NCI-H748 (cell line): ENCODE measurements at regions not wholly inside any gene's neighbourhood (a gene's known extent, or its start where the extent isn't known, plus 50 kb on each side); places are given as distances from the start of the nearest gene placed in this dataset.

Experiments
- DNase-seq: peaks from one replicate; lab custom pipeline; 2025; ENCODE audit not compliant: unreplicated experiment; lab: John Stamatoyannopoulos, UW

DNA sequence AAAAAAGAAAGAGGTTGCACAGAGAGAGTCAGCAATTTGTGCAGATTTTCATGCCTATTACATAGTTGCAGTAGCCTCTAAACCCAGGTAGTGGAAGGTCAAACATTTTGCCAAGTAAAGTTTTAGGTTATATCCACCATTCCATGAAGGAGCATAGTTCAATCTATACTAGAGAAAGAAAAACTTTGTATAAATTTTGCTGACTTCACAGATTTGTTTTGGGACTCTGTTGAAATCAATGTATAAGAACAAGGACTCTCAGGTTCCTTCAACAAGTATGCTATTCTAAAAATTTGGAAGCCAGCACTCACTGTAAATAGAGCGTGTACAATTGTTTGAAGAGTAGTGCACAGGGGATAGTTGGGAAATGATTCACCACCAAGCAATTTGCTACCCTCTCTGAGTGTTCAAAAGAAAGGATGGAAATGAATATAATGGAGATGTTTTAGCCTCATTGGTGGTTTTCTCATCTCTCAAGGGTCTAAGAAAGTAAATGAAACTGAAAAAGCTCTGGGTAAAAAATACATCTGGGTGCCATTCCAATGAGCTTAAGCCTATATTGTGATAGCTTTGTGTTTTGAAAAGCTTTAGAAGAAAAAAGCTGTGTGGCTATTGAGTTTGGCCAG is 508.4 kb upstream of the LUZP2 start:
- DNase-seq, result no peak

DNA sequence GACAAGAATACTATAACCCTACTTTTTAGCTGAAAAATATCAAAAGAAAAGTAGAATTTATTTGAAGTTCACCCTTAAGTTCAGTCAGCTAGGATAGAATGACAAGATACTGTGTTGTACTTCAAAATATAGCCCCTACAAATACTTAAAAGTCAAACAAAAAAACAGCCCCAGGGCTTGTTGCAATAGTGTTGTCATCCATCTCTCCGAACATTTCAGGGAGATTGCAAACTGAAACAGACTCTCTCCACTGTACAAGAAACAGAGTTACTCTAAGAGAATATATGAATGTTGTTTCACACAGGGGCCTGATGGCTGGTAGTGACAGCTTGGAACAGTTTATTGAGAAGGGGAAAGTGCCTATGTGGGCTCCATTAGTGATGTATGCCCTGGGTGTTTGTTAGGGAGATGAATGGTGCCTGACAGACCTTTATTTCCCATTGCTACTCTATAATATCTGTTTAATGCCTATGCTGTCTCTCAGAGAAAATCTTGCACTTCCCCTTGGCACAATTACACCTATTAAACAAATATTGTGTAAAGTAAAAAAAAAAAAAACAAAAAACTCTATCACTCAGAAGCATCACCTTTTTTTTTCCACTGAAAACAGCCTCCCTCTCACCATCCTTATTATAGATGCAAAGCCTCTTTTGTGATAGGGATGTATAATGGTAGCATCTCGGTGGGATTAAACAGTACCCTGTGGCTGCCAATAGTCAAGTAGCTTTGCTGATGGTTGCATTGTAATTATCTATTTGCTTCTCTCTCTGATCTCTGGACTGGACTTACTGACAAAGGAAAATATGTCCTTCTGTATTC is 506.3 kb upstream of the LUZP2 start:
- no peak for DNase-seq

DNA sequence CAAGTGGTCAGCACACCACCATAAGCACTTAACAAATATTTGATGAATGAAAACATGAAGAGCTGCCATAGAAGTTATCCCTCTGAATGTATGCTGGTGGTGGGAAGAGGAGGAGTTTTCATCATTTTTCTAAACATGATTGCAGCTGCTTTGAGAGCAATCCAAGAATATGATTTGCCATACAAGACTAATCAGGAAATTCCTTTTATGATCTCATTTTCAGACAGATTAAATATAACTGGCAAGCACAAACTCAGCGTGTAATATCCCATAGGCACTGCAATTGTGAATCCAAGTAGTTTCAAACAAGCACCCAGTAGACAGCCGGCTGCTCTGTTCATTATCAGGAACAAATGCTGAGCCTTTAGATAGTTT is 505.7 kb upstream of the LUZP2 start:
- no peak for DNase-seq

DNA sequence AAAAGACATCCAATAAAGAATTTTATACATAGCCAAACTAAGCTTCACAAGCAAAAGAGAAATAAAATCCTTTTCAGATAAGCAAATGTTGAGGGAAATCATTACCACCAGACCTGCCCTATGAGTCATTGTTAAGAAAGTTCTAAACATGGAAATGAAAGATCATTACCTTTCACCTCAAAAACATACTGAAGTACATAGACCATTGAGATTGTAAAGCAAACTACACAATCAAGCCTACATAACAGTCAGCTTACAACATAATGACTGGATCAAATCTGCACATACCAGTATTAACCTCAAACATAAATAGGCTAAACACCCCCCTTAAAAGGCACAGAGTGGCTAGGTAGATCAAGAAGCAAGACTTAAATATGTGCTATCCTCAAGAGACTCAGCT is 501.0 kb upstream of the LUZP2 start:
- DNase-seq, result no peak

DNA sequence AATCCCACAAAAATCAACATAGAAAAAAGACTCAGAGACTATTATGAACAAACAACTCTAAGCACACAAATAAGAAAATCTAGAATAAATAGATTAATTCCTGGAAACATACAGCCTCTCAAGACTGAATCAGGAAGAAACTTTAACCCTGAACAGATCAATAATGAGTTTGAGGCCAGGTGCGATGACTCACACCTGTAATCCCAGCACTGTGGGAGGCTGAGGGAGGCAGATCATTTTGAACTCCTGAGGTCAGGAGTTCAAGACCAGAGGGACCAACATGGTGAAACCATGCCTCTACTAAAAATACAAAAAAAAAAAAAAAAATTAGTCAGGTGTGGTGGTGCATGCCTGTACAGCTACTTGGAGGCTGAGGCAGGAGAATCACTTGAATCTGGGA is 499.5 kb upstream of the LUZP2 start:
- no peak for DNase-seq

DNA sequence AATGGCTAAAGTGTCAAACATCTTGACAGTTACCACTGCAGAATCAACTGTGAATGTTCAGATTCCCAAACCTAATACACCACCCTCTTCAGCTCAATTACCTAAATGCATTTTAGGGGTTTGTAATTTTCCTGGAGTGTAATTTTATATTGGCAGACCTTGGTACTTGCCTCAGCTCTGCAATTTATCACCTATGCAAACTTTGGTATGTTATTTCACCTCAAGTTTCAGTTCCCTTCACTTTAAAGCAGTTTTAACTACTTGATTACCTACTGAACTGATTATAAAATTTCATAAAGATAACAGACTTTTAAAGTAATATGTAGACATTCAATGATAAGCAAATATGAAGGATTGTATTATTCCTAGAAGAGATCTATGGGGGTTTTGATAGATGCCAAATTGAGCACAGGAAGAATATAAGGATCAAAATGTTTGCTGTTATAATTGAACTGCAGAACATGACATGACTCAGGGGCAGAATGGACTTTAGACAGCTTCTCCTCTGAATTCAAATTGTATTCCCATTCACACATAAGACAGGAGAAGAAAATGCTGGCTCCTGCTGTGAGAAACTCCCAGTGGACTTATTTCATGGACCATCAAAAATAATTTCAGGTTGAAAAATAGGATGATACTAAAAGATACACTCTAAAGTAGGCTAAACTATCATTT is 491.5 kb upstream of the LUZP2 start:
- no peak for DNase-seq

DNA sequence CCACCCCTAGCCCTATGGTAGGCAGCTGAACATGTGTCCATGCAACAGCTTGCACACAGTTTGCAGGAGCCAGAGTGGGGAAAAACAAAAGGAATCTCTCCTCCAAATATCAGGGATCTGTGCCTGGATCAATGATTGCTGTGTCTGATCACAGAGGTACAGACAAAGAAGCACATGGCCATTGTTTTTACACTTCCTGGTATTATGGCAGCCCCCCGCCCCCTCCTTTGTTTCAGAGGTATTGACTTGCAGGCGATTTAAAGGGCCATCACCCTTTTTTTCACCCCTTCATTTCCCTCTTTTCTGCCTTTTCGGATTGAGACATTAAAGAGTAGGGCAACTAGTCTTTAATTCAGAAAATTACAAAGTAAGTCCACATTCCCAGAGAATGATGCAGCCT is 453.0 kb upstream of the LUZP2 start:
- DNase-seq, result no peak

DNA sequence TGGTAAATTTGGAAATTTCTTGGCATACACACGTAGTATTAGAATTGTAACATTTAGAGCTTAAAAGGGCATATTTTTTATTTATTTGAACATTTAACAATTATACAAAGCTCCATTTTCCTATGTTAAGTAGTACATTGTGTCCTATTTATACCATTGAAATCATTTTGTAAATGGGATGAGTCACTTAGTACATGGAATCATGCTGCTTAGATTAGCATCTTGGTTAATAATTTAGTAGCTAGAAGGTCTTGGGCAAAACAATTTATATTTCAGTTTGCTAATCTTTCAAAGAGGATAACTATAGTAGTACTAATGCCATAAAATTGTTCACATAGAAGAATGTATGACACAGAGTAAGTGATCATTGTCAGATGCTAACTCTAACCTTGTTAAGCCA is 450.1 kb upstream of the LUZP2 start:
- DNase-seq, result no peak

DNA sequence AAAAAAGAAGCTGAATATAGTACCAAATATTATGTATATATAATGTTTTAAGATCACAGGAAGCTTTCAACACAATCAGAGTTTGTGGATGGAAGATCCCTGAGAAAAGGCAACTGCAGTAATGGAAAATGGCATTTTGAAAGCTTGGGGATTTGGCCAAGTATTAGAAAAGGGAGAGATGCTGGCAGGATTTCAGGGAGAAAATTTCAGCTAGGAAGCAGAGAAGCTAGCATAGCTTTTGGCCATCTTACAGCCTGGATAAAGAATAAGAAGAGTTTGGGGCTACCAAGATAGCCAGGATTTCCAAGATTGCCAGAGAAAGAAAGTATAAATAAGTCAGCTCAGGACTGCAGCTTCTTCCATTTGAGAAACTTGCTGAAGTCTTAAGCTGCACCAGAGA is 440.8 kb upstream of the LUZP2 start:
- no peak for DNase-seq

DNA sequence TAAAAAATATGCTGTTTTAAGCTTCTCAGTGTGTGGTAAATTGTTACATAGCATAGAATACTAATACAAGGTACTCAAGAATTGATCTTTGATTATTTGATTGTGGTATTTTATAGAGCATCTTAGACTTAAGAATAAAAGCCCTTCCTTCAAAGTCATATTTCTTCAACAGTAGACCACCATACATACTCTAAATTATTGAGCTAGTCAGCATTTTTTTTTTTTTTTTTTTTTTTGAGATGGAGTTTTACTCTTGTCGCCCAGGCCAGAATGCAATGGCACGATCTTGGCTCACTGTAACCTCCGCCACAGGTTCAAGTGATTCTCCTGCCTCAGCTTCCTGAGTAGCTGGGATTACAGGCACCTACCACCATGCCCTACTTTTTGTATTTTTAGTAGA is 436.7 kb upstream of the LUZP2 start:
- no peak for DNase-seq

DNA sequence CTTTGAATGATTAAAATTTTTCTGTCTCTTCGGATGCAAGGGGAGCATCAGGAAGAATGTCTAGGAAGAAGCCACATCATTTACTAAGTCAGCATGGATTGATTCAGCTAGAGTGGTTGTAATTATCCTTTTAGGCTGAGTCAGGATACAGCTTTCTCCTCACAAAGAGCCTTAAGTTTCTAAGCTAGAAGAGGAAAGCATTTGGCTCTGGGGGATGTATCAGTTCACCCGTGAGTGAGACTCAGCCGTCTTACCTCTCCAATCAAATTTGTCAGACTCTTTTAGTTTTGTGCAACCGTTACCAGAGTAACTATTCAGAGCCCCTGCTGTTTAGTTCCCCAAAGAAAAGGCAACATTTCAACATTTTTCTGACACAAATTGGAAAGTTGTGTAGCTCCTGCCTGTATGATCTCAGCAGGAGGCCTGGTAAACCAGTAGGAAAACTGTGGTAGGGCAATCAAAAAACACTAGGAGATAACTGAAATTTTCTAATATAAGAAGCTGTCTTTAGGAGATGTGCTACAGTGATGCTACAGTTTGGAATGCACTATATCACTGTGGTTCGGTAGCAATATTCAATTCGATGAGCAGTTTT is 432.4 kb upstream of the LUZP2 start:
- DNase-seq, result no peak

DNA sequence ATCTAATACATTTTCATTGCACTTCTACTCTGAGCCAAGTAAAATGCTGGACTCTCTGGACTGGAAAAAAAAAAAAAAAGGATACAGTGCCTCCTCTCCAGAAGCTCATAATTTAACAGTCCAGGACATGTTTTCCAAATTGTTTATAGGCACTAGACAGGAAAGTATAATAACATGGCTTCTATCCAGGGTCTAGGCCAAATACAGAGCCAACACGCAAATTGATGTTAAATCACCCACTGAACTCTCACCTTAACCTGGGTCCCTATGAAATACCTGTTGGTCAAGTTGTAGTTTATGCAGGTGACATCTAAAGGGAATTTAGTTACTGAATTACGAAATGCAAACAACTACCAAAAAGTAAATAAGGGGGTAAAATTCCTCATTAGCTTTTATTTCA is 428.7 kb upstream of the LUZP2 start:
- no peak for DNase-seq

DNA sequence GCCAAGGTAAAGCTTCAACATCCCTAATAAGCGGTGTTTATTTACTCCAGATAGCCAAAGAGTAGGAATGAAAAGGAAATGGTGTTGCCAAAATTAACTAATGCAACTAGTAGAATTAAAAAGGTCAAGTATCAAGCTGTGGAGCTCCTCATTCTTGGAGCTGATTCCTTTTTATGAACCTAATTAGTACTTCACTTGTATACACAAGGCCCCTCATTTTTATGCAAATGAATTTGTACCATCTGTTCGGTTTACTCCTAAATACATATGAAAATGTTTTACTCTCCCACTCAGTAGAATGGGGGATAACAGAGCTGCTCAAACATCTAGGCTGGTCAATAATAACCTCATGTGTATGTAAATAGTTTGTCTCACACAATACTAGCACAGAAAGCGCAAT is 426.4 kb upstream of the LUZP2 start:
- no peak for DNase-seq

DNA sequence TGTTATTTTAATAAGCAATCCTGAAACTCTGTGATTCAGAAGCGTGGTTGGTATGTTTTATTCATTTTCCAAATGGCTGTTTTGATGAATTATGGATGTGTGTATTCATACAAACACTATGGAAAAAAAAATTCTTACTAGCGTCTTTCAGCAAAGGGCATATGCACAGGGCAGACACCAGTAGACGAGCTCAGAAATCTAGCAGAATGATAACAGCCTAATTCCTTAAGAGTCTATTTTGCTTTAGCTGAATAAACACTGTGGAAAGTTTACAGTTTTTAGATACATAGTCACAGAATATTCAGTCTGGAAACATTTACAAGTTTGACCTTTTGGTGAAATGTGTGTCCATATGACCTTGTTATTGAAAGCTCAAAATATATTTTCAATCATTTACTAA is 418.8 kb upstream of the LUZP2 start:
- DNase-seq, result no peak

DNA sequence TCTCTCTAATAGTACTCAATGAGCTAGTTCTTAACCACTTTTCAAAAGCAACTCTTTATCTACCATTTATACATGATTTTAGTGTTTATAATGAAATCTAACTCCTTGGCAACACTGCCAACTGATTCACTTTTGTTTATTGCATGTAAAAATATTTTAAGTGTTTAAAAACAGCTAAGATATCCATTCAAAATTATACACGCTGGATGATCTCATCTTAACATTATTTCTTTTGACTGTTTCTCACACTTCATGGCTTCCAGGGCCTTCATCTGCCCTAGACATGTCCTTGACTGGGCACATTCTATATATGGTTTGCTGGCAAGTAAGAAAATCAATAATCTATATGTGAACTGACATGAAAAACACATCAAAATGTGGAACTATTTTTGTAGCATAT is 414.6 kb upstream of the LUZP2 start:
- no peak for DNase-seq

DNA sequence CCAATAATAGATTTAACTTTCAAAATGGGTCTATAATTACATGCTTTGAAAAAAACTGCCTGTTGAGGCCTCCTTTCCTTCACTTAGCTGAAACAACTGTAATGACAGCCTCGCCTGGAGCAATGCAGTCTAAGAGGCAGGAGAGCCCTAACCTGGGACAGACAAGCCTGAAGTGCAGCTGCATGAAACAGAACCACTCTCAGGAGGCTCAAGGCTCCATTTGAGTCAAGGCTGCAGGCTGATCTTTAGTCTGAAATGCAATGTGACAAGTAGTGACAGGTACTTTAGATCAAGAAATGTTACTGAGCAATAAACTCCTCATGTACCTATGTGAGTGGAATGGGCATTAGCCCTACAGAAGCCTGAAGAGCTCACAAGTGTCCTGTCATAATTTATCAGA is 414.0 kb upstream of the LUZP2 start:
- no peak for DNase-seq

DNA sequence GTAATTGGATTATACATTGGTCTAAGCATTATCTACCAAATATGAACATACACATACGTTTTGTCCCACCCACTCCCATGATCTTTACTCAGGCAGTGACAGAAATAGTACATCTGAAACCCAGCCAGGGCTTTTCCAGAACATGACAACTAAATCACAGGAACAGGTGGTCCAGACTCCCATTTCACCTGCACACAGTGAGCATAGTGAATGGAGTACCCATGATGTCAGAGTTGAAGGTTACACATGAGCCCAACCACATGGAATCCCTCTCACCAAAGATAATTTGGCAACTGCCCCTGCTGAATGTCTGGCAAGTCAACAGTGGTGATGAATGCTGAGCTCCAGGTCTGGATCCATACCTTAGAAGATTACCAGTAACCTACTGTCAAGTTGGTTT is 411.9 kb upstream of the LUZP2 start:
- no peak for DNase-seq

DNA sequence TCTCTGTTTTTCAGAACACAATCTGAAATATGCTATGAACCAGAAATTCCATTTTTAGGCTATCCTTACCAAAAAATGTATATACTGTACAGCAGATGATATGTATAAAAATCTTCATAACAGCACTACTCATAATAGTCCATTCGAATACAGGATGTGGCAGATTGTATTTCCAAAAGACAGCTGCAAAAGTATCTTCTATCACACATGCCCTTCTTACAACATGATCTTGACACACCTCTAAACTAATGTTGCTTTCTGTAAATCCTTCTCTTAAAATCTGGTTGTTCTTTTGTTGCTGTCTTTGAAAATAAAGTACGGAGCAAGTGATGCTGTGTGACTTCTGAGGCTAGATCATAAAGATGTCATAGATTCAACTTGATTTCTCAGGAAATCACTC is 409.9 kb upstream of the LUZP2 start:
- DNase-seq, result no peak

DNA sequence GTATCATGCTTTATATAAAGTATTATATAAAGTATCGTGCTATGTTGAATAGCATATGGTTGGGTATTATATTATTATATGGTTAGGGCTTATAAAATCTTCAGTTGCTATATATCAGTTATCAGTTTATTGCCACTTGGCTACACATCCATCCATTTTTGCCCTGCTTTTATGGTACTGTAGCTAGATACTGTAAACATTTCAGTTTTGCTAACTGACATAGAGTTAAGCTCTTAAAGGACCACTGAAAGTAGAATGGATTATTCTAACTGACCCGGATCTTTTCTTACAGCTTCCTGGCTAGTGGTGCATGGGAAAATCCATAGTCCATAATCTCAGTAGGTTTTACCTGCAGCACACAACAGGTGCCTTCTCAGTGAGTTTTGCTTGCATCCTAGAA is 405.3 kb upstream of the LUZP2 start:
- DNase-seq, result no peak

DNA sequence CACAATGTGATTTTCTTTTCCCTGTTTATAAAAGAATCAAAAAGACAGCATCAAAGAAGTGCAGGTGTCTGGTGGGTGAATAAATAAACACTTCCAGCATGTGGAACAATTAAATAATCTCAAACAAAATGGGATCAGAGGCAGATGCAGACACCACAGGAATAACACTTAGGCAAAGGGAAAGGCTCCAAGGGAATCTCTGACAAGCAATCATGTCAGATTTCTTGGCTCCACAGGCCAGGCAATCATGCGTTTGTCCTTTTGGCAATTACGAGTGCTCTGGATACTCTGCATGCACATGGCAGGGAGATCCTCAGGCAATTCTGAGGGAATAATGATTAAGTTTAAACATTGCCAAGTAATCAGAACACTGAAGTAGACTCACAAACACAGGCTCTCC is 403.5 kb upstream of the LUZP2 start:
- DNase-seq, result peak; percentile 2

DNA sequence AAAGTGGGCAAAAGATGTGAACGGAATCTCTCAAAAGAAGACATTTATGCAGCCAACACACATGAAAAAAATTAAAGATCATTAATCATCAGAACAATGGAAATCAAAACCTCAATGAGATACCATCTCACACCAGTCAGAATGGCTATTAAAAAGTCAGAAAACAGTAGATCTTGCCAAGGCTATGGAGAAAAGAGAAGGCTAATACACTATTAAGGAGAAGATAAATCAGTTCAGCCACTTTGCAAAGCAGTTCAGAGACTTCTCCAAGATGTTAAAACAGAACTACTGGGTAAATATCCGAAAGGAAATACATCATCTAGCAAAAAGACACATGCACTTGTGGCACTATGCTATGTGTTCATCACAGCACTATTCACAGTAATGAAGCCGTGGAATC is 388.2 kb upstream of the LUZP2 start:
- no peak for DNase-seq

DNA sequence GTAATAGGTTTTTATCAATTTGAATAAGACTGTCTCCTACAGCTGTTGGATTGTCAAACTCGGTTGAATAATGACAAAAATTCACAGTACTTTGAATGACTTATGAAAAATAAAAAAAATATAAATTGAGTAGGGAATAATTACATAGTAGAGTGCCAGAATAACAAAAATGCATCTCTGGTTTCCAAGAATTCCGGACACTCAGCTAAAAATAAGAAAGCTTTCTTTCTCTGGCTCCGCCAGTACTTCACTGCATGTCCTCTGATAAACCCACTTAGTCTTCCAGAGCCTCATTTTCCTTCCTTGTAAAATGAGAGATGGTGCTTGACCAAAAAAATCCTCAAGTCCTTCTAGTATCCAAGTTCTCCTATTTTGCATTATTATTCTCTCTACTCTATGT is 374.6 kb upstream of the LUZP2 start:
- no peak for DNase-seq
